Renal pelvis (tissue), 1 donor: ENCODE measurements at regions not wholly inside any gene's neighbourhood (a gene's known extent, or its start where the extent isn't known, plus 50 kb on each side); places are given as distances from the start of the nearest gene placed in this dataset.
"Not testable (repeated sequence)": the region's sequence is repeated elsewhere in the genome, so short reads cannot be mapped to it uniquely, and the experiment has no call there.

Experiments
- DNase-seq: peaks from one replicate; pipeline ENCODE4 v3.0.0-alpha.2; 2013

GRCh38 chr9:135378751-135379150, 100.8 kb upstream of the PPP1R26 start:
- DNase-seq: no peak

GRCh38 chr9:135379540-135380267, 99.9 kb upstream of the PPP1R26 start:
- no peak for DNase-seq

GRCh38 chr9:135380311-135380960, 99.1 kb upstream of the PPP1R26 start:
- DNase-seq: no peak

- DNase-seq: no peak
Observed at GRCh38 chr9:135381762-135382310, 97.7 kb upstream of the PPP1R26 start.

GRCh38 chr9:135384226-135384625, 95.4 kb upstream of the PPP1R26 start:
- no peak for DNase-seq

GRCh38 chr9:135384815-135385405, 94.7 kb upstream of the PPP1R26 start:
- DNase-seq: not testable (repeated sequence)

DNA sequence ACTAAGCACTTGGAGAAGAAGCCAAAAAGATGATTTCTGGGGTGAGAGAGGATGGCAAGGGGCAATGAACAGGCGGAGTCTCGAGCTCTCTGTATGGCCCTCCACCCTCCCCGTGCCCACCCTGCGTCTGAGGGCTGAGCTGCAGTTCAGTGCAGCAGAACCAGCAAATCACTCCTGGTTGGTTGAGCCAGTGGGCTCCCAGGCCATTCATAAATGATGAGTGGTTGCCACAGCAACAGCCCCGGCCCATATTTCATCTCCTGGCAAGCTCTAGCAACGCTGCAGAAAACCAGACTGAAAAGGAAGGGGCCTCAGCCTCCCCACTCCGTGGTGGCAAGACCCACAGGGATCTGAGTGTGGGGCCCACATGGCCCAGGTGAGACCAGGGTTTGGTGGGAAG, 93.8 kb upstream of the PPP1R26 start:
- no peak for DNase-seq

- DNase-seq: no peak
Observed at GRCh38 chr9:135387976-135388375, 91.6 kb upstream of the PPP1R26 start.

- DNase-seq: no peak
Observed at GRCh38 chr9:135388530-135388929, 91.1 kb upstream of the PPP1R26 start.

DNA sequence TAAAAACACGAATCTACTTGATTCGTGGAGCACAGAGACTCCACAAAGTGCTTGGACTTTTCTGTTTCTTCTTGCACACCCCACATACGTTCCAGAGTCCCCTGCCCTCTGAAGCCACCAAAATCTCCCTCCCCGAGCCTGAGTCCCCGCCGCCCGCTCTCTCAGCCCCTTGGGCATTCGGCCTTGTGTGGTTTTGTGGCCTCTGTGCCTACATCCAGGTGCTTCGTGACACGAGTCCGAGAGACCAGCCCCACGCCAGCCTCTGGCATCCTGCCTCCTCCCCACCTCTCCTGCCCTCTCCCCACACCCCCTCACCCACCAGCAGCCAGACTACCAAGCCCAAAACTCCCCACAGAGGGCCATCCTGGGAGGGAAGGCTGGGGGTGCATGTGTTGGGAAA, 87.8 kb upstream of the PPP1R26 start:
- DNase-seq: no peak

DNA sequence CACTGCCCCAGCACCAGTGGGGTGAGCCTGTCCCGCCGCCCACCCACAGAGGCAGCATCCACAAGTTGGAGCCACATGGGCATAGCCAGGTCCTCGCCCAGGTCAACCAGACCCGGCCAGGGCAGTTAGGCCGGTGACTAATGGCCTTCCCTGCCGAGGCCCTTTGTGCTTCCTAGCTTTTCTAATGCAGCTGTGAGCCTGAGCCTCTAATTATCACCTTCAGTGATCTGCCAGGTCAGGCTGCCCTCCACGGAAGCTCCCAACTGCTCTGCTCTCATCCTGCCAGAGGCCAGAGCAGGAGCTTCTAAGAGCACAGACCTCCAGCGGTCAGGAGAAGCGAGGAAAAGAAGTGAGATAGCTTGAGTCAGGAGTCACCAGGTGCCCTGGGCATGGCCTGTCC, 87.1 kb upstream of the PPP1R26 start:
- no peak for DNase-seq

DNA sequence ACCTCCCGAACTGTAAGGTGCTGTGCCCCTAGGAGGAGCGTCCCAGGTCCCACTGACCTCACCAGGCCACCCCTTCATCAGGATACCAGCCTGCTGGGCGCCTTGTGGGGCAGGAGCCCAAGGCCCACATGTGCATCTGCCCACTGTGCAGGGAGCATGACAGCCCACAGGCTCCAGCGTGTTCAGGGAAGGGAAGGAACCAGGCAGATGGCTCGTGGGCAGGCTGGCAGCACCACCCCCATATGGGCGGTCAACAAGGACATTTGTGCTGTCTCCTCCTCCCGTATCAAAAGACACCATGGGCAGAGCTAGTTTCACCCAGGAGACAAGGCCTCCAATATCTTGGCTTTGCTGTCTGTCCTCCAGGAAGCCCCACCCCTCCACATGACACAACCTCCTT, 85.5 kb upstream of the PPP1R26 start:
- DNase-seq: no peak

- no peak for DNase-seq
Observed at GRCh38 chr9:135394699-135395645, 84.6 kb upstream of the PPP1R26 start.

DNA sequence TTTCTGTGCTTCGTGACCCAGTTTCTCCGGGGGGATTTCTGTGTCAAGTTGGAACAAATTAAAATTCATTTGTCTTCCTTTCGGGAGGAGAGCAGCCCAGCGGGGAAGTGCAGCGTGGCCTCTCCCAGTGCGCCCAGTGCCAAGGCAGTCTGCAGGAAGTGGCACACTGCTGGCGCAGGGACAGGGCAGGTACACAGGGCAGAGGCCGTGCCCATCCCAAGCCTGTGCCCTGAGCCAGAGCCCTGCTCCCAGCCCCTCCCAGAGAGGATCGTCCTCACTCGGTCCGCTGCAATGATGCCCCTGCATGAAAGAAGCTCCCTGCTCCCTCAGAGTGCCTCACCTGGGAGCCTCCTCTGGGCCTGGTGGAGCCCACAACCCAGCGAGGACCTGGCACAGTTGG, 82.4 kb upstream of the PPP1R26 start:
- DNase-seq: no peak

GRCh38 chr9:135399000-135399649, 80.5 kb upstream of the PPP1R26 start:
- no peak for DNase-seq

- DNase-seq: no peak
Observed at GRCh38 chr9:135400496-135400895, 79.1 kb upstream of the PPP1R26 start.

- DNase-seq: no peak
Observed at GRCh38 chr9:135401218-135401617, 78.4 kb upstream of the PPP1R26 start.

DNA sequence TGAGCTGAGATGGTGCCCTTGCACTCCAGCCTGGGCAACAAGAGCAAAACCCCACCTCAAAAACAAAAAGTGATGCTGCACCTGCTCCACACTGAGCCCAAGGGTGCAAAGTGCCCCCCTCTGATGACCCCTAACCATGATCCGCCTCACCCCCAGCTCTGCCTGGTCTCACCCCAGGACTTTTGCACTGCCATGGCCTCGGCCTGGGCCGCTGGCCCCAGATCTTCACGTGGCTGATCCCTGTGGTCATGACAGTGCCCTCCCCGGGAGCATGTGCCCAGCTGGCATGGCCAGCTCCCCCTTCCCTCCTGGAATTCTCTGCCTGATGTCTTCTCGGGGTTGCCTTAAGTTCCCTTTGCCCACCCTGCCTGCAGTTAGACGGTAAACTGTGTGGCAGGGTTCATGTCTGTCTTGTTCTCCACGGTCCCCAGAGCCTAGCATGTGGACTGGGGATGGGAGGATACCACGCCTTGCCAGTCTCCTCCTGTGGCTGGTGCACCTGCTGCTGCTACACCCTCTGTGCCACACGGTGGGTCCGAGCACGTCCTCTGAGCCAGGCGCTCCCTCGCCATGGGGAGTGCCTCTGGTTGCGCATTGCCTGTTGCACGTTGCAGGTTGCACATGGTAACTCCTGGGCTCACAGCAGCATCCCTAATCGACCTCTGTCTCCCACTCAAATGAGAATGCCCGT, 77.4 kb upstream of the PPP1R26 start:
- no peak for DNase-seq

DNA sequence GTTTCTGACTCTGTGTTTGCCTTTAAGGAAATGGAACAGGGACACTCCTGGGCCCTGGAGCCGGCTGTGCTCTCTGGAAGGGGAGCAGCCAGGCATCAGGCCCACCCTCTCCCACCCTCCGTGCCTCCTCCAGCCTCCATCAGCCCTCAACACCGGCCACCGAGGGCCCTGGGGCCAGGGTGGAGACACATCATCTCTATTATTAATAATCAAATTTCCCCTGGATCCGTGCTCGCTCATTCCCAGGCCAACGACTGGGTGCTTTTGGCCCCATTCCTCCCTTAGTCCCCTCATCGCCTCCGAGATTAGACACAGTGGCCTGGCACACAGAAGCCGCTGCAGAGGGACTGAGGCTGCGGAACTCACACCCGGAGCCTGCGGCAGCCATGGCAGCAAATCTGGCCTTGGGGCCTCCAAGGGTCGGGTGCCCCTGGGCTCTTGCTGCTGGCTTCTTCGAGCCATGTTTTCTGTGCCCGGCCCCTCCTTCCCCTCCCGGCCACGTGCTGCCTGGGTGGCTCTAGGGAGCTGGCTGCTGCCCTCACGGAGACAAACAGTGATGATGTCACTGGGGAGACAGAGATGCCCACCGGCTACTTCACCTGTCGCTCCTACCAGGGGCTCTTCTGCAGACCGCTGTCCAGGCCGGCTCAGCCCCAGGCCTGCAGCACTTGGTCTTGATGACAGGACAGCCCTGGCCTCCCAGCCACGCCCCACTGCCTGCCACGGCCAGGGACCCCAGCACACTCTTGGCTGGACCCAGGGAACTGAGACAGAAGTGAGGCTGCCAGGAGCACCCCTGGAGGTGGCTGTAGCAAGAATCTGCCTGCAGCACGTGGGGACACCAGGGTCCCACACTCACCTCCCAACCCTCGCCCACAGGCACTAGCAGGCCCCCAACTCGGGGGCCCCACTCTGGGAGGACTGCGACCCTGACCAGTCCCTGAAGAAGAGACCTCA, 76.6 kb upstream of the PPP1R26 start:
- DNase-seq: no peak
